HG03159 (cell line): ENCODE measurements at regions not wholly inside any gene's neighbourhood (a gene's known extent, or its start where the extent isn't known, plus 50 kb on each side); places are given as distances from the start of the nearest gene placed in this dataset.
A peak's percentile ranks its signal among the peaks of the same experiment; 100 is the strongest.

Experiments
- ATAC-seq: cut with Tn5 transposase; IDR thresholded peaks from one replicate; pipeline ENCODE4 v1.9.1; 2021; ENCODE audit warnings: mild to moderate bottlenecking, moderate library complexity; ENCODE audit not compliant: unreplicated experiment

DNA sequence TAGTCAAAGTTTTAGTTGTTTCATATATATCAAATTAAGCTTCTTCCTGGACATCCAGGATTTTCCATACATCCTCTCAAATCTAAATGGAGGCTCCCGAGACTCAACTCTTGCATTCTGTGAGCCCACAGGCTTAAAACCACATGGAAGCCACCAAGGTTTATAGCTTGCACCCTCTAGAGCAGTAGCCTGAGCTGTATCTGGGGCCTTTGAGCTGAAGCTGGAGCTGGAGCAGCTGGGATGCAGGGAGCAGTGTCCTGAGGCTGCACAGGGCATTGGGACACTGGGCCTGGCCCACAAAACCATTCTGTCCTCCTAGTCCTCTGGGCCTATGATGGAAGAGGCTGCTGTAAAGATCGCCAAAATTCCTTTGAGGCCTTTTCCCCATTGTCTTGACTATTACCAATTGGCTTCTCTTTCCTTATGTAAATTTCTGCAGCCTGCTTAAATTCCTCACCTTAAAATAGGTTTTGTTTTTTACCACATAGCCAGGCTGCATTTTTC, 151.0 kb downstream of the COX7C start:
- ATAC-seq: no peak

DNA sequence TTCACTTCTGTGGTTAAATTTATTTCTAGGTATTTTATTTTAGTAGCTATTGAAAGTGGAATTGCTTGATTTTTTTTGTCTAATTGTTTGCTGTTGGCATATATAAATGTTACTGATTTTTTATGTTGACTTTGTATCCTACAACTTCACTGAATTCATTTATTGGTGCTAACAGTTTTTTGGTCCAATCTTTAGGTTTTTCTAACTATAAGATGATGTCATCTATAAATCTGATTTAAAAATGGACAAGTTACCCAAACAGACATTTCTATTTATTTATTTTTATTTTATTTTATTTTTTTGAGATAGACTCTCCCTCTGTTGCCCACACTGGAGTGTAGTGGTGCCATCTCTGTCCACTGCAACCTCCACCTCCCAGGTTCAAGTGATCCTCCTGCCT, 162.3 kb downstream of the COX7C start:
- ATAC-seq: no peak

DNA sequence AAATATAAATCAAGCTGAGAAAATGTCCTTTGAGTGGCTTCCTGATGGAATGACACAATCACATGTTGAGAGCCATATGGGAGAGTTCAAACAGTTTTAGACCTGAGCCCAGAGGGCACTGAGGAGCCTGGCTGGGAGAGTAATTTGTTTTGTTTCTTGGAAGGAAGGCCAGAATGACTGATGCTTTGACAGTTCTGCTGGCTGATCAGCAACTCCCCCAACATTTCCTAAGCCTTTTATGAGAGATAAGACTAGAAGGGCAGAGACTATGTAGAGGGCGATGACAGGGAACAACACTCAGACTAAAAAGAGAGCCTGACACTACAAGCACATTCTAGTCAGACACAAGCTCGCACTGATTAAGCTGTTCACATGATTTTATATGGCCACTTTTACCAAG, 169.2 kb downstream of the COX7C start:
- no peak for ATAC-seq

DNA sequence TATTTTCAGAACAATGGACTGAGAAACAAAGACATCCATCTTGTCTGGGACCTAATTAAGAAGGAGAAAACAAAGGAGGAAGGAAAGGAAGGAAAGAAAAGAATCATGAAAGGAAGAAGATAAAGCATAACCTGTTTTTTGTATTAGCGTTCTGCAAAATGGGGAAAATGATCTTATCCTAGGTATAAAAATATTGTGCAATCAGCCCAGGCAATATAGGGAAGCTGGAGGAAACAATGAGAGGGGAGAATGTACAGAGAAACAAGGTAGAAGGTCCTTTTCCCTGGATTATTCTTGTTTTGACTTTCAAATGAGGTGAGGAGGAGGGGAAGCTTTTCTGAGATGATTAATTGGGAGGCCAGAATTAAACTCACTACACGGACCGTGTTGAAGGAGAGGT, 177.9 kb downstream of the COX7C start:
- no peak for ATAC-seq

DNA sequence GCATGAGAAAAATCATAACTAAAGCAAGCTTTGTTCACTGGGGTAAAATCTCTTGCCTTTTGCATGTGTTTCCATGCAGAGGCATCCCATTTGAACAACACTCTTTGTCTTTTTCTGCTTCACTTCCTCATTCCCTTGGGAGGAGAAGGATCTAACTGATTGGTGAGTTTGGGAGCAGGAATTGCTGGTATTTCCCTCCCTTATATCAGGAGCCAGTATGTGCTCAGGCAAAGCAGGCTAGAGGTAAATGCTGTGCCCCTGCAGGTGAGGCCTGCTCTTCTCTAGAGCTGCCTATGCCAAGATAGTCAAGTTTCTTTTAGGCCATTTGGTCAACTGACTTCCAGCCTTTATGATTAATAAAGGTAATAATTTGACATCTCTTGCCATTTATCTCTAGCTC, 179.9 kb downstream of the COX7C start:
- no peak for ATAC-seq

DNA sequence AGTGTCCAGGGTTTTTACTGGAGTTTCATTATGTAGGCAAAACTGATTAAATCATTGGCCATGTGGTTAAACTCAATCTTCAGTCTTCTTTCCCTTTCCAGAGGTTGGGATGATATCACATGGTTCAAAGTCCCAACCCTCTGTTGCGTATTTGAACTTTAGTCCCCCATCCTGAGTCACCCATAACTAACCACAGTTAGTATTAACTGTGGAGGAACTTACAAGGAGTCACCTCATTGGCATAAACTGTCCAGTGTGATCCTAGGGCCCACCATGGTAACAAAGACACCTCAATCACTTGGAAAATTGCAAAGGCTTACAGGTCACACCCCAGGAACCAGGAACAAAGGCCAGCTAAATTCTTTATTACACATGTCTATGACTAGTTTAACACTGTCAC, 188.5 kb downstream of the COX7C start:
- ATAC-seq: no peak

DNA sequence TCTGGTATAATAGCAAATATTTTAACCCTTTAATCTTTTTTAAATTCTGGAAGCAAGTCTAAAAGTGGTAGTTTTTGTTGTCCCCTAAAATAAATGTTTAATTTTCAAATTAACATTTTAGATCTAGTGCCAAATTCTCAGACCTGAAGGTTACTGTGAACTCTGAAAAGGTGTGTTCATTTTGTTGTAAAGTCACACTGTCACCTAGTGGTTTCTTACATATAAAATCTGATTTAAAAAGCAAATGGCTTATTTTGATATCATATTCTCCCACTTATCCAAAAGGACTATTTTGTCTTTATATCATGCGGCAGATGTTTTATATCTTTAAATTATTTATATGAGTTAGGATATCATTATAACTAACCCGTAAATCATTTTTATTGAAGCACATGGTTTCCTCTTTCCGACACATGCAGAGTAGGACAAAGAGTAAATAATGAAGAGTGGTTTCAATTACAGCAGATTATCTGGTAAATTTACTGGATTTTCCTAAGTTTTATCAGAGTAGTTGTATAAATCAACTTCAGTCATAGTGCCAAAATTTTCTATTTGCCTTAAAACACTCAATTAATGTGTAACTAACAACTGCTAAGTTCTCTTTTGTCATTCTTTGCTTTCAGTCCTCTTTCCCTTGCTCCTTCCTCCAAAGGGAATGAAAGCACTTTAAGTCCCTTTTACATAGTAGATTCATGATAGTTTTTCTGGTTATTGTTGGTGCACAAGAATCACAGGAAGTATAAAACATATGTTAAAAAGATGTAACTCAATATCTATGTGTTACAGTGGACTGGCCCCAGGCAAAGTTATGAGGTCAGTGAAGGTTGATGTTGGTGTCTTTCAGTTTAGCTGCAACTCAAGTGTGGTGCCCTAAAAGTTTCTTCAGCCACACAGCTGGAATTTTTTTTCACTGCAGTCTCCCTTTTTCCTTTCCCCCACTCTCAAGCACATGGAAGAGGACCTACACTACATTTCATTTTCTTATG, 189.6 kb downstream of the COX7C start:
- no peak for ATAC-seq

DNA sequence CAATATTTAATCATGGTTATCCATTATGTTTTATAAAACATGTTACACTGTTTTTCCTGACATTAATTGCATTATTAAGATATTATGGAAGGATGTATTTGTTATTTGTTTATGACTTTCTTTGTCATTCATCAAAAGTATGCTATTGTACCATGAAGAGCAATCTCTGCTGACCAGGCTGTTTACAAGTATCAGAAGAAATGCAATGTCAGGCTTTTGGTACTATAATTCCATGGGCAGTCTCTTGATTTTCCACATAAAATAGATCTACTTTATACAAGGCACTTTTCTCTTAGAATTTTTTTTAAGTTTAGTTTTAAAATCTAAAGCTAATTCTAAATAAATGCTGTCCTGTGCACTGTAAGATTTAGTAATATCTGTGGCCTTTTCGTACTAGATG, 196.6 kb downstream of the COX7C start:
- no peak for ATAC-seq

DNA sequence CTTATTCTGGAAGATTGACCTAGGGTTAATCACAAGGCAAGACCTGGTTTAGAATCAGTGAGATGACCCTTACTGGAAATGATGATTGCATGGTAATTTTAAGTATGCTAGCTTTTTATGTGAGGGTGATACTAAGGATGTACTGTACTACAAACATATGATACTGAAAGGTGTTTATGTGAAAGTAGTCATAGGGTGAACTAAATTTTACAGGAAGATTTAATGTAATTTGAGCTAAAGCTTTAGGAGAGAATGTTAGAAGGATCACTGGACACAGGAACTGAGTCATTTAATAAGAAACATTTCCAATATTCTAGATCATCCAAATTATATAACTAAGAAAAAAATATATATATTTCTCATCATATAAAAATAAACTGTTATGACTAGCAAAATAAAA, 197.2 kb downstream of the COX7C start:
- ATAC-seq: no peak

DNA sequence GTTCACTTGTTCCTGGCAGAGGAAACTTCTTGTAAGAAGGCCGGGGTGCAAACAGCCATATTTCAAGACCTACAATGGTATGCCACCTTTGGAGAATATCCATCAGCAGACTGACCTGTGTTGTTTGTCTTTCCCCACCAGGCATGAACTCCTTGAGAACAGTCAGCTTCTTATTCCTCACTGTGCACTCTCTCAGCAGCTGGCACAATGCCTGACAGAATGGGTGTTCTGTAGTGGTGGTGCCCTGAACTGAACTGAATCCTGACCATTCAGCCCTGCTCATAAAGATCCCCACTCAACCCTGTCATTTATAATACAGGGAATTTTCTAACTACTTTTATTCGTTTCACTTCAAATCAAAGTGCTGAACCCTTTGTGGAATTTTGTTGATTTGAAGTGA, 206.9 kb downstream of the COX7C start:
- ATAC-seq: no peak

DNA sequence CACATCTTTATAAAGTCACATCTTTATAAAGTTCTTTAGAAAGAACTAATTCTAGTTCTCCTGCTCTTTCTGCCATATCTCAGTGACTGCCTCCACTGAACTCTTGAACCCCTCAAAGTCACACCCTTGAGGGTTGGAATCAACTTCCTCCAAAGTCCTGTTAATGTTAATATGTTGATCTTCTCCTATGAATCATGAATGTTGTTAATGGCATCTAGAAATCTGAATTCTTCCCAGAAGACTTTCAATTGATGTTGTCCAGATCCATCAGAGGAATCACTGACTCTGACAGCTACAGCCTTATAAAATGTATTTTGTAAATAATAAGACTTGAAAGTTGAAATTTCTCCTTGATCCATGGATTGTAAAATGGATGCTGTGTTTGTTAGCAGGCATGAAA, 213.4 kb downstream of the COX7C start:
- no peak for ATAC-seq

DNA sequence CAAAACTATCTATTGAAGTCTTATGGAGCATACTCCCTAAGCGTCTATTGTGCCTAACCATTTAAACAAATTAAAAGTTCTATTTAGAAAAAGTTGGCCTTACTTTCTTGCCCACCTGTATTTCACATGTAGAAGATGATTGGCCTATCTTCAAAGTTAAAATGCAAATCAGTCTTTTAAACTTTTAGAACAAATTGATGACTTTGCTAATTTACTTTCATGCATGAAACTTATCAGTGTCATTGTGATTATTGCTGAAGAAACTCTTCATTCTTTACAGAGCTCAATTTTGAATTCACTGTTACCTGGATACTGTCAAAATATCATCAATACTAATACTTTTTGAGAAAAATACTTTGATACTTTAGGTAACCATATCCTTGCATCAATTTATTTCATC, 216.1 kb downstream of the COX7C start:
- no peak for ATAC-seq

DNA sequence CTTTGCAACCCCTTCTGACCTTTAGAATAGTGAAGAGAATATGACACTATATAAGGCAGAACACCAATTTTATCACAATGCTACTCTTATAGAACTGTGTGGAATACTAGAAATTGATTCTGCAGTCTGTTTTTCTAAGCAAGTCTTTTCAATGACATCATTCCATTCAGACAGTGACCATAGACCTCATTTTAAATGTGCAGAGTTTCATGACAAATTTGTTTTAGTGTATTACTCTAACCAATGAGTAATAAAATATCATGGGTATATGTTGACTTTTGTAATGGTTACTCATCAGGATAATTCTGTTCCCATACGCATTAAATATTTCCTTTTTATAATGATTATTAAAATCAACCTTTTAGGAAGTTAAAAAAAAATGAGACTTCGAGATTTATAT, 219.9 kb downstream of the COX7C start:
- ATAC-seq: no peak

DNA sequence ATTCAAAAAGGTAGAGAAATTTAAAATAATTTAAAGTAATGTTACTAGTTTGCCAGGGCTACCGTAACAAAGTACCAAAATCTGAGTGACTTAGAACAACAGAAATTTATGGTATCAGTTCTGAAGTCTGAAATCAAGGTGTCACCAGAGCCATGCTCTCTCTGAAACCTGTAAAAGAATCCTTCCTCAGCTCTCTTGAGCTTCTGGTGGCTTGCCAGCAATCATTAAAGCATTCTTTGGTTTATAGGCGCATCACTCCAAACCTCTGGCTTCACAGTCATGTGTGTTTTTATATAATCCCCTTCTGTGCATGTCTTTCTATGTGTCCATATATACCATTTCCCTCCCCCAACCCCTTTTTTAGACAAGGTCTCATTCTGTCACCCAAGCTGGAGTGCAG, 220.3 kb downstream of the COX7C start:
- ATAC-seq: no peak

DNA sequence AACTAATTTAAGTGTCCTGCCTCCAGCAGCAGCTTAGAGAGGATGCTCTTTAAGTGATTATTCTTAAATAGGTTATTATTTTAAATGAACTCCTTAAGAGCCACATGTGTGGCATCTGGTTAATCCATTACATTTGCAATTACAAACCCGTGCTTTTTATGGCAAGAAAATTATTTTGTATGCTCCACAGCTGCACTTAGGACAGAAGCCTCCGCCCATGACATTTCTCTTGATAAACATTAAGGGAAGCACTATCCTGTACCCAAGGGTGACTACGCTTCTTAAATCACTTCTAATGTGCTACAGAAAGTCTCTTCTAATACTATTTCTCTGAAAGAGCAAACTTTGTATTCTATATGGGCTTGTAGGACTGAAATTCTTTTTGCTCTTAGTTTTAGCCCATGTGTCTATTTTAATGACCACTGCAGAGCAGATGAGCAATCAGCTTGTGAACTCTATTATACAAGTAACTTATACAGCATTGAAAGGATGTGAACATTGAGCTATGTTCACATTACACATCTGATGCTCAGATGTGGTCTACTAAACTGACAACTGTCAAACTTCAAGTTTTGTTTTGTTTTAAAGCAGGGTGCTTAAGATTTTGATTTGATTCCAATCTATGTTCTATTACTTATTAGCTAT, 223.4 kb downstream of the COX7C start:
- ATAC-seq: no peak

DNA sequence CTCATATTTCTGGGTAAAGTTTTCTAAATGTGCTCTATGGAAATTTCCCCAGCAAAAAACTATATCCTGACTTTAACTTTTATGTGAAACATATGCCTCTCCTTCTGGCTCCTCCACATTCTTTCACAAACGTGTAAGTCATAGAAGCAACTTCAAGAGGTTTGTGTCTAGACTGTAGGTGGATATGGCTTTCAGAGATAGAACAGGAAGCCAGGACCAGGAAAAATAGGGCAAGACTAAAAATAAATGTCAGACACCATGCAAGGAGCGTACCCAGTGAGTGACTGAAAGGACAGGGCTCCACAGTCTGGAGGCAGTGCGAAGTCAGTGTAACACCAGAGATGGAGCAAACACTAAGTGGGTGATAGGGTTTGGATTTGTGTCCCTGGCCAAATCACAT, 240.7 kb downstream of the COX7C start:
- no peak for ATAC-seq

DNA sequence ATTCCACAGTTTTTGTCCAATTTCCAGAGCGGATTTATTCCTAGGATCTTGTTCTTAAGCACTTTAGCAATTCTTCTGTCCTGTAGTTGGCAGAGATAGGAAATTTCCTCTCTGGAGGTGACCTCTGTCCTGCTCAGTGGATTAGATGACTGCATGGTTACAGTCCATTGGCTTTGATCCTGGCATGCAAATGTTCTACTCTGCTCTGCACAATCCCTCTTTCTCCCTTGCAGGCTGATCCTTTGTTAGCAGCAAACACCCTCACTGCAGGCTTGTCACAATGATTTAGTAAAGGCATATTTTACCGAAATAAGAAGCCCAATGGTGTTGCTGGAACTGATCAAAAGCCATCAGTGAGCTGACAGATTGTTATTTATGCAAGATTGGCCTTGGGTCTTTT, 243.8 kb downstream of the COX7C start:
- ATAC-seq: no peak

DNA sequence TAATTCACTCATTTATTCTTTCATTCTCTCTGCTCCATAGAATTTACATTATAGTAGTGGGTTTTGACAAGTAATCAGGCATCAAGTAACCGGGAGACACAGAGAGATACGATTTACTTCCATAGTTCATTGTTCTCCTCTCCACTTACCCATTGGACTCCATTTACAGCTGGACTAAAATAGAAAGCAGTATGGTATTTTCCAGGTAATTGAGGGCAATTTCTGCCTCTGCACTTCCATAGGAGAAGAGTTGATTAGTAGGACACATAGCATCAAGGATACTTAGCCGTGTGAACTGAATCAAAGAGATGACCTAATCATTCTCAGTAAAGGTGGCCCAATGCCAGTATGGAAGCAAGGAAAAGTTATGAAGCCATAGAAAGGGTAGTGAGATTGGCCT, 244.4 kb downstream of the COX7C start:
- ATAC-seq: no peak

DNA sequence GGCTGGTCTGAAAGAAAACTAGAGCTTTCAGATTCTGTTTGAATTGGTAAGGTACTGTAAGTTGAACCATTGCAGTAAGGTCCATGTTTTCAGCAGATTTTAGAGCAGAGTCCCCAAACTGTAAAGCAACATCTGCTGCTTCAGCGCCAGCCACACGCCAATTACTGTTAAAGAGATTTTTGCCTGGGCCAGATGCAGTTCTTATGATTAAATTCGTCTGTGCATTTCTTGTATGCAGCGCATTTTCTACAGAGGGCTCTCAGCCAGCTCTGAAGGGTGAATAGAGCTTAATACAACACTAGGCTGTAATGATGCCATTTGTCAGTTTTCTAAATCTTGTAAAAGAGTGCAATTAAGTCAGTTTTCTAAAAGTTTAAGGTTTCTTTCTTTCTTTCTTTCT, 246.3 kb downstream of the COX7C start:
- ATAC-seq: no peak

DNA sequence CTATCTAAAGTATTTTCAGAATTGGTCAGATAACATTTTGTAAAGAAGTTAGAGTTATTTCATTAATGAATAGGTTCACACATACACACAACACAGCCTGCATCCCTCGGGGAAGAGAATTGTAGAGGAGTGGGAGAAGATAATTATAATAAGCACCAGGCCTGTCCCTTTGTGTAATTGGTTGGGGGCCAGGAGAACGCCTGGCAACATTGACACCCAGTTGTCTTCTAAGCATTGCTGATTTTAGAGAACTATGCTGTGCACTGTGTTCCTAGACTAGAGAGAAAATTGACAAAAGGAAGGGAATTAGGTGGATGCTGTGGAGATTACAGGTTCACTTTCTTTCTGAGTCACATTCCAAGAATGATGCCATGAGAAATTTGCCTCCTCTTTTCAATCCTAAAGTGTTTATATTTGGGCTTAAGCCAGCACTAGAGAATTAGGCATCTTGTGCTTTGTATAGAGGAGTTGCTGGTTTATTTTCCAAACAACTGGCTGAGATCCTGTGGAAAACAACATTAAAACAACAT, 247.6 kb downstream of the COX7C start:
- ATAC-seq: no peak

DNA sequence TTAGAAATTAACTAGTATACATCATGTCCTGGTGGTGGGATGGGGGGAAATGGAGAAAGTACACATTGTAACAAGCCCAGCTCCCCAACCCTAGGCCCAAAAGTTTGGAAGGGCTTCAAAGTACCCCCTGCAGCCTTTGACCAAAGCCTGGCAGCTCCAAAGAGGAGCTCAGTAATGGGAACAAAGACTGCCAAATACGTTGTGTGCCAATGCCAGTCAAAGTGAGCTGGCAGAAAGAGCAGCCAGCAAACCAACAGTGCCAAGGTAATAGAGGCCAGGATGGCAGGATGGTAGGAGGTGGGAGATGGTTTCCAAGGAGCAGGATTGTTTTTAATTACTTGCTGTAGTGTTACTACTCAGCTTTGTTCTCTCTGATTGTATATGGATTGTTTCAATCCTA, 248.3 kb downstream of the COX7C start:
- no peak for ATAC-seq

DNA sequence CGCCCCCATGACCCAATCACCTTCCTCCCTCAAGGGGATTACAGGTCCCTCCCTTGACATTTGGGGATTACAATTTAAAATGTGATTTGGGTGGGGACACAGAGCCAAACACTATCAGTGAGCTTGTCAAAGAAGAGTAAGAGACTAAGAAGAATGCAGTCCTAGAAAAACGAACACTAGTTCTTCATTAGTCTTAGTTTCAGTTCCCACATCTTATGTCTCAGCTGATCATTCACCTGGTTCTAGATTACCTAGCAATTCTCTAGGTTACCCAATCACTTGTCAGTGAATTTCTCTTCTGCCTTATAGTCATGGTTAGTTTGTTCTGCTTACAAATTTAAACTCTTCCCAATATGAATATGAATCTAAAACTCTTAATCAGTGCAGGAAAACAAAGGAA, 251.5 kb downstream of the COX7C start:
- ATAC-seq: peak; percentile 81
